GM19238 (cell line): ENCODE measurements at regions not wholly inside any gene's neighbourhood (a gene's known extent, or its start where the extent isn't known, plus 50 kb on each side); places are given as distances from the start of the nearest gene placed in this dataset.

ENCODE experiments used
- DNase-seq: peaks from one replicate; pipeline ENCODE4 v3.0.0; 2011; ENCODE audit warnings: low spot score; ENCODE audit not compliant: insufficient read length

DNA sequence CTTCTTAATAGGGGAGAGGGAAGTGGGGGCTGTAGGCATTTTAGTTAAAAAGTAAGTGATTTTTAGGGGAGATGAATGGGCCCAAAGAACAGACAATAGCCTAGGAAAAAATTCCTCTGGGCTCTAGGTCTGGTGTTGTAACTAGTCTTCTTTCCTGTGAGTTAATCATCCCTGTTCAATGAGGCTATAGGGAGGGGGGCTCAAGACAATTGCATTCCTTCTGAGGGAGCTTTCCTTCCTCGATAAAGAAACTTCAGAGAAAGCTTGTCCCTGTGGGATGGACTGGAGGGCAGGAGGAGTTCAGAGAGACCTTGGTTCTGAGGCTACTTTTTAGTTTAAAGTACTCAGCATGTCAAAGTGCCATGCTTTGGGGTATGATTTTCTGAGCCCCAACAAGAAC lies 127.2 kb downstream of the BBS10 start:
- DNase-seq, result no peak

DNA sequence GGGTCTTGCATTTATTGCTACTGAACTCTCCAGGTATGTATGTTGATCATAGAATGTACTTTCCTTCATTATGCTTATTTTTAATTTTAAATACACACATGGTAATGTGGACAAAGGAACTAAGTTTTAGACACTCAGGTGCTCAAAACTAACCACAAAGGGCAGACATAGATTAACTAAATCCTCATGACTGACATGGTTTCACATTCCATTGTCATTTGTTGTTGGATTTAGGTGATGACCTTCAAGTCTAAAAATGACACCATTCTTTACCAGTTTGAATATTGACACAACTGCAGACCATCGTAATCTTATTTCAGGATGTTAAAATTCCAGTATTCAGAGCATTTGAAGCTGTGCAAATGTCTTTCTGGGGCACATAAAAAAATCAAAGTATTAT lies 128.4 kb downstream of the BBS10 start:
- no peak for DNase-seq

DNA sequence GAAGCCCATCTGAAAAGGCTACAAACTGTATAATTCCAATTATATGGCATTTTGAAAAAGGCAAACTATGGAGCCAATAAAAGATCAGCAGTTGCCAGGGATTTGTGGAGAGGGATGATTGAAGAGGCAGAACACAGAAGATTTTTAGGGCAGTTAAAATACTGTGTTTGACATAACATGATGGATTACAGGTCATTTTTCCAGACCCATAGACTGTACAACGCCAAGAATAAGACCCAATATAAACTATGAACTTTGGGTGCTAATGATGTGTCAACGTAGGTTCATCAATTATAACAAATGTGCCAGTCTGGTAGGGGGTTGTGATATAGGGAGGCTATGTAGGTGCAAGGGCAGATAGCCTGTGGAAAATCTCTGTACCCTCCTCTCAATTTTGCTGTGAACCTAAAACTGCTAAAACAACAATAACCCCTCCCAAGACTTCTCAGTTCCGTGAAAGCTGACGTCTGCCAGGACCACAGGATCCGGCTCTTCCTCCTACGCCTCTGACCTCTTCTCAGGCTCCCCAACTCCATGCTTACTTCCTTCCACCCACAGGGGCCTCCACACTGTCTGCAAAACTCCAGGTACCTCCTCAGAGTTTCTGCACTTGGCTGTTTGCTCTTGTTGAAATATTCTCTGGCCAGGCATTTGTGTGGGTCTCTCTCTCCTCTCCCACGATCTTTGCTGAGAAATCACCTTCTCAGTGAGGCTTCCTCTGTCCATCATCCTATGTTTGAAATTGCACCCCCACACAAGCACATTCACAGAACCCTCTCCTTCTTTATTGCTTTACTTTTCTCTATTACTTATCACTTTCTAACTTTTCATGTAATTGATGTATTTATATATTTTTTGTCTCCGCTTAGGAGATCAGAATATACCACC lies 131.4 kb downstream of the BBS10 start:
- DNase-seq, result no peak

DNA sequence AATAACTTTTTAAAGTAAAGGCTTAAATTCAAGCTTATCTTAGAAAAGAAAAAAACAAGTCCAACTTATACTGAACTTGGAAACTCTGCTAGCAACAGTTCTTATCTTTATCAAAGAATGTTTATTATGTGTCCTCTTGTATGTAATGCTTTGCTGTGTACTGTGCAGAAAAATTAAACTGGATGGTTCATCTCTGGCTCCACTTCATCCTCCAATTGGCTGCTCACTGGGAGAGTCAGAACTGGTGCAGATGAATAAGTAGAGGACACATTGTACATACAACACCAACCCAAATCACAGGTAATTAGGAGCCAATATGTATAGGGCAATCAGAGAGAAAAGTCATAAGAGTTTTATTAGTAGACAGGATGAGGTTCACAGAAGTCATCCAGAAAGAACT lies 123.6 kb upstream of the NAP1L1 start:
- DNase-seq, result no peak

DNA sequence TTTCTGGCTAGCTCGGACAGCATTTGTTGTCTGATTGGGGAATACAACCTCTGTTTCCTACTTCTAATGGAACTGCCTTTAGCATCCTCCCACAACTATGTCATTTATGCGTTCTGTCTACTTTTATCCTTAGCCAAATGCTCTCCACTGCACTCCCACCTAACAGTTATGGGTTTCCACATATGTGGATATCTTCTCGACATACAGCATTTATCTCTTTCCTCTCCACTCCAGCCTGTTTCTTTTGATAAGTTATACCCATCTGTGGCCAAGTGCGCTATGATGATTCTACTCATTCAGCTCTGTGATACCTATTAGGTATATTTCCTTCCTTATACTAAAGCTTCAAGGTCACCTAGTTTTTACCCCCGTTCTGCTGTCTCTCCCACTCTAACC lies 122.2 kb upstream of the NAP1L1 start:
- DNase-seq, result no peak

DNA sequence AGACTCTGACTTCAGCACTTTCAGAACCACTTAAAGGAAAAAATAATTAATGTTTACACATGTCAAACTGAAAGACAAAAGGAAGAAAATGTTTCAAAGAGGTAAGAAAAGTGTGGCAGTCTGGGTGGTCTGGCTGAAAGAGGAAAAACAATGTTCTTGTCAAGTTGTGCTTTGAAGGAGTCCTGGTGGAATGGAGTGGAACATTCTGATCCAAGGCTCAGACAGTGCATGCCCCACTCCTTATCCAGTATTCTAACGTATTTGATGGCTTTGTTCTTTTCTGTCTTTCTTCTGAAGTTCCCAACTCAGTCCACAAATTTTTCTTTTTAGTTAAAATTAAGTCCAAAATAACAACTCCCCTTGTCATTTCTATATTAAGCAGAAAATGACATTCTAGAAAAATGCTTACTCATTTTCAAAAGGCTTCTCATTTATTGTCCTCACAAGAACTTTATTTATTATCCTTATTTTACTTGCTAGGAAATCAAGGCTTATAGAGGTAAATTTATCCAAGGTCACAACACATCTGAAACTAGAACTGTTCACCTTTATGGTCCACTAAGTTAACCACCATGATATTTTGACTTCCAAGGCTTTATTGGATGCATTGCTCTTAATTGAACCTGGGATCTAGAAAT lies 121.7 kb upstream of the NAP1L1 start:
- no peak for DNase-seq

DNA sequence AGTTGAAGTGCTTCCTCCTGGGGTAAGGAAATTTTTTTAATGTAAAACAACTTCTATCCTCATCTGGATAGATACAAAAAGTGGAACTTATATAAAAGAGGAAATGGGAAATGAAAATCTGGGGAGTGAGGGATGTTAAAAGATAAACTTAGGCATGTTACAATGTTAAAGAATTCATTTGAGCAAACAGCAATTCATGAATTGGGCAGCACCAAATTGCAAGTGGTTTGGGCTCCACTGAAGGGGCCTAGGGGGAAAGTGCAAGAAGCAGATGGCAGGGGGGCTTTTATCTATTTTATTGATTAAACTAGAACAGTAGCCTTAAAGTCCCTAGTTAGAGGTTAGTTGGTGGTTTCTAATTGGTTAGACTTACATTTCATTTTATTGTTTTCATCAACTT lies 118.1 kb upstream of the NAP1L1 start:
- DNase-seq, result no peak

DNA sequence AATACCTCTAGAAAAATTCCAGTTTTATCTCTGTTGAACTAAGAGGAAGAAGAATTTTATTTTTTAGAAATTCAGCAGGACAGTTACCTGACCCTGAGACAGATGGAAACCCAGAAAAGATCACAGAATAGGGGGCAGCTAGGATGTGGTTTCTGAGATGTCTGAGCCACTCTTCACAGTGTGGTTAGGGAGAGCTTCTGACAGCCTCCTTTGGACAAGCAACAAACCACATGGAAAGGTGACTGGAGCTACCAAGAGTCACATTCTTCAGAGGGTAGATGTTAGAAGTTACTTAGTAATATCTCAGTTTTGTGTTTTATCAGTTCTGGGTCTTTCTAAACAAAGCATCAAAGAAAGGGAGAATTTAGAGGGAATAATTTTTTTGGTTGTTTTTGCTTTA lies 117.3 kb upstream of the NAP1L1 start:
- no peak for DNase-seq

DNA sequence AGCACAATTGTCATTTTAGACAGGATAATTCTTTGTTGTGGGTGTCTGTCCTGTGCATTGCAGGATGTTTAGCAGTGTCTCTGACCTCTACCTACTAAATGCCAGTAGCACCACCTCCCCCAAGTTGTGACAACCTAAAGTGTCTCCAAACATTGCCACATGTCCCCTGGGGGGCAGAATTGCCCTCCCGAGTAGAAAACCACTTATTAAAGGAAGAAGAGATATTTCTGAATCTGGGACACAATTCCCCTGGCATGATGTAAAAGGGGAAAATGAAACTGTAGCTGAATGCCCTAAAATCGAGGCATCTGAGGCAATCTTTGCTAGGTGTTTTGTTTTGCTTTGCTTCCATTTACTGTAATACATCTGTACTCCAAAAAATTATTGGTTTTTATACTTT lies 116.8 kb upstream of the NAP1L1 start:
- DNase-seq, result no peak

DNA sequence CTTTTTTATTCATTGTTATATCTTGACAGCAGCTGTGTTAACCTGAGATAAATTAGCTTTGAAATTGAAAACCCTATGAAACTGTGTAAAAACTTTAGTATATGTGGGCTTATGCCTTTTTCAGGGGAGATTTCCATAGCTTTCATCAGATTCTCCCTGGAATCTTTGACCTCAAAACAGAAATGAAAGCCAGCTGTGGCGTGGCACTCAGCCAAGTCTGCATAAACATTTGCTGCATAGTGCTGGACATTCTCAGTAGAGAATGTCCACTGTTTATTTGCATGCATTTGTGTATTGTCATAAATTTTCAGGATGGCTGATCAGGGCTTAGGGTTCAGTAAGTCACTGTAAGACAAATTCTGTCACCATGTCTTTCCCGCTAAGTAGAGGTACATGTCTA lies 115.3 kb upstream of the NAP1L1 start:
- DNase-seq, result no peak

DNA sequence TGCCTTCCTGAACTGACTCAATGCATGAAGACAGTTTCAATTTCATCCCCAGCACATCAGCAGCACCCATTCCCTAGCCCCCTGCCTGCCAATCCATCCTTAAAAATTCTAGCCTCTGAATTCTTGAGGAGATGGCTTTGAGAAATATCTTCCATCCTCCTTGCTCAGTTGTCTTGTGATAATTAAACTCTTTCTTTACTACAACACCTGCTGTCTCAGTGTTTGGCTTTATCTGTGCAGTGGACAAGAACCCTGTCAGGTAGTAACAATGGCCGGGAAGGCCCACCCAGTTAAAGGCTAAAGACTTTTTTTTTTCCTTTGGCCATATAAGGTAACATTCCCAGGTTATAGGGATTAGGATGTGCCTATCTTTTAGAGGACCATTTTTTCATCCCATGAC lies 114.4 kb upstream of the NAP1L1 start:
- no peak for DNase-seq

DNA sequence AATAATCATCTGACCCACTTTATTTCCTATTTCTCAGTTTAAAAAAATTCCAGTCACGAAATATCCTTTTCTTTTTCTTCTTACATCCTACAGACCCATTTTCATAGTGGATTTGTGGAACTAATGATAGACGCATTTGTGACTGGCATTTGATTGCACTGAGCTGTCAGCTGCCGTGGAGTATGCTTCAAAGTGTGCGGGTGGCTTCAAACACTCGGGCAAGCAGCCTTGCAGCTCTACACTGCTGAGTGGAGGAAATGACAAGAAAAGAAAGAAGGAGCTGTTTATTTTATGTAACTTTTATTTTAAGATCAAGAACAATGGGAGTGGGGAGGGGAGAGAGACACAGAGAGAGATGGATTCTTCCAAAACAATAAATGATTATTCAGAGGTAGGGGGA lies 112.8 kb upstream of the NAP1L1 start:
- no peak for DNase-seq

DNA sequence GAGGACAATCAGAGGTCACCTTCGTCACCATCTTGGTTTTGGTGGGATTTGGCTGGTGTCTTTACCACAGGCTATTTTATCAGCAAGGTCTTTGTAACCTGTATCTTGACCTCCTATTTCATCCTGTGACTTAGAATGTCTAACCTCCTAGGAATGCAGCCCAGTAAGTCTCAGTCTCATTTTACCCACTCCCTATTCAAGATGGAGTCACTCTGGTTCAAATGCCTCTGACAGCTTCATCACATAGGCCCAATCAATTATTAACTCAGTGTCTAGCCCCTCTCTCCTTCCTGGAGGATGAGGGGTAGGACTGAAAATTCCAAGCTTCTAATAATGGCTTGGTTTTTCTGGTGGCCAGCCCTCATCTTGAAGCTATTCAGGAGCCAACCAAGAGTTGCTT lies 111.4 kb upstream of the NAP1L1 start:
- DNase-seq, result no peak

DNA sequence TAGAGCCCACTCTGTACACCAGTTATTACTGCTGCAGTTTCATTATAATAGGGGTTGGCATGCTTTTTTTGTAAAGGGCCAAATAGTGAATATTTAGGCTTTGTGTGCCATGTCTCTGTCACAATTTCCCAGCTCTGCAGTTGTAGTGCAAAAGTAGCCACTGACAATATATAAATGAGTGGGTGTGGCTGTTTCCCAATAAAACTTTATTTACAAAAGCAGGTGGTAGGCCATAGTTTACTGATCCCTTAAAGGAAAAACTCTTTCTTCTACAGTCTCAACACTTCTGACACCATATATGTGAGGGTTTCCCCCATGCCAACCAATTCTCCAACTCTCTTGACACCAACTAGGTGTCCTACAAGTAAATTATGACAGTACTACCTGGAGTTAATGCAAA lies 110.2 kb upstream of the NAP1L1 start:
- DNase-seq, result no peak

DNA sequence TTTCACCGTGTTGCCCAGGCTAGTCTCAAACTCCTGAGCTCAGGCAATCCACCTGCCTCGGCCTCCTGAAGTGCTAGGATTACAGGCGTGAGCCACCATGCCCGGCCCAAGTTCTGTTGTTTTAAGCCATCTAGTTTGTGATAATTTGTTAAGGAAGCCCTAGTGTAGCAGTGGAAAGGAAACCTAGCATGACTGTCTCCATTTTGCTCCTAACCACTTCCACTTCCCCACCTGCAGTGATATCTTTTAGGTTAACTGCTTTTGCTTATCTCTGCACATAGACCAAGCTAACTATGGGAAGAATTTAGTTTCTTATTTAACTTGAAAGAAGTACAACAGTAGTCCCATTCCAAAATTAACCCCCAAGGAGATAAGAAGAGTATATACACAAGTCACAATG lies 109.5 kb upstream of the NAP1L1 start:
- no peak for DNase-seq

DNA sequence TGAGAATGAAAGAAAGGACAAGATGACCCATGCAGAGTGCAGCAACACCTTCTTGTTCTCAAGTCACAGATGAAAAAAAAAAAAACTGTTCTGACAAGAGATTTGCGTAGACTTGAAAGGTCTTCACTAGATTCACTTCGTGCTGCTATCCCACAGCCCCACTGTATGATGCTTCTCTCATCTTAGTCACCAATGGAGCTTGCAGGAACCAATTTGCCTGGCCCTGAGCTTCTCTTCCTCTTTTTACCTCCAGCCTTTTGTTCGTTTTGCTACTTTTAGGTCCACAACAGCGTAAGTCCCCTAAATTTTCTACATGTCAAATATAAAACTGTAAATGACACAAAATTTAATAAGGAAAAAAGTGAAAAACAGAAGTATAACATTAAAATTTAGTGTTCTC lies 107.9 kb upstream of the NAP1L1 start:
- DNase-seq, result no peak

DNA sequence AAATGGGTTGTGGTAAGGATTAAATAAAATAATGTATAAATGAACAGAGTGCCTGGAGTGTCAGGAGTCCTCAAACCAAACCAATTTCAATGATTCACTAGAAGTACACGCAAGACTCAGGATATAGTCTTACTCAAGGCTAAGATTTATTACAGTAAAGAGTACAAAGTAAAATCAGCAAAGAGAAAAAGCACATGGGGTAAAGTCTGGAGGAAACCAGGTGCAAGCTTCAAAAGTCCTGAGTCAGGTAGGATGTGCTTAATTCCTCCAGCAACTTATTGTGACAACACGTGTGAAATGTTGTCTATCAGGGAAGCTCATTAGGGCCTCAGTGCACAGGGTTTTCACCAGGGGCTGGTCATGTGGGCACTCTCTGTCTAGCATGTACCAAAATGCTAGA lies 105.8 kb upstream of the NAP1L1 start:
- no peak for DNase-seq

DNA sequence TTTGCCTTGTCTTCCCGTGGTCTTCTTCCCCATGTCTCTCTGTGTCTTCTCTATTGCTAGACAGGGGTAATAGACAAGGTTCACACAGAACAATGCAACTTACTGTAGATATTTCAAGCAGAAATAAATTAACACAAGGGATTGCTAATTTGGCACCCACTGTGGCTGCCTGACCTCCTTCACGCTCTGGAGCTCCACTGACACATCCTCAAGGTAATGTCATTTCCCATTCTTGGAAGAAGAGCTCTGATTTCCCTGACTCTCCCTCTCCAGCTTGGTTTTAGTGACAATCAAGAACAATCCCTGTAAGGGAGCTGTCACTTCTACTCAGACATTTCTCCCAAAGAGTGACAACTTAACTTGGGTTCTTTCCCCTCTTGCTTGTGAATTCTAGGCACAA lies 105.4 kb upstream of the NAP1L1 start:
- DNase-seq, result no peak

DNA sequence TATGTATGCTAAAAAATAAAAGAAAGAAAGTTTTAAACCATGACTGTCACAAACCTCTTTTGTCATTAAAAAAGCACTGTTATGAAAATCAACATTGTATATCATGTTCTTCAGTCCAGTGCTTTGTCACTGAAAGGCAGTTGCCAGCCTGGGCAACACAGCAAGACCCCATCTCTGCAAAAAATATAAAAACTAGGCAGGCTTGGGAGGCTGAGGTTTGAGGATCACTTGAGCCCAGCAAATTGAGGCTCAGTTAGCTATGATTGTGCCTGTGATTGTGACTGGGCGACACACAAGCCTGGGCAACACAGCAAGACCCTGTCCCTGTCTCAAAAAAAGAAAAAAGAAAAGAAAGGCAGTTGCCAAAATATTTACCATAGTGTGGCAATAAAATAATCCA lies 102.7 kb upstream of the NAP1L1 start:
- DNase-seq, result no peak

DNA sequence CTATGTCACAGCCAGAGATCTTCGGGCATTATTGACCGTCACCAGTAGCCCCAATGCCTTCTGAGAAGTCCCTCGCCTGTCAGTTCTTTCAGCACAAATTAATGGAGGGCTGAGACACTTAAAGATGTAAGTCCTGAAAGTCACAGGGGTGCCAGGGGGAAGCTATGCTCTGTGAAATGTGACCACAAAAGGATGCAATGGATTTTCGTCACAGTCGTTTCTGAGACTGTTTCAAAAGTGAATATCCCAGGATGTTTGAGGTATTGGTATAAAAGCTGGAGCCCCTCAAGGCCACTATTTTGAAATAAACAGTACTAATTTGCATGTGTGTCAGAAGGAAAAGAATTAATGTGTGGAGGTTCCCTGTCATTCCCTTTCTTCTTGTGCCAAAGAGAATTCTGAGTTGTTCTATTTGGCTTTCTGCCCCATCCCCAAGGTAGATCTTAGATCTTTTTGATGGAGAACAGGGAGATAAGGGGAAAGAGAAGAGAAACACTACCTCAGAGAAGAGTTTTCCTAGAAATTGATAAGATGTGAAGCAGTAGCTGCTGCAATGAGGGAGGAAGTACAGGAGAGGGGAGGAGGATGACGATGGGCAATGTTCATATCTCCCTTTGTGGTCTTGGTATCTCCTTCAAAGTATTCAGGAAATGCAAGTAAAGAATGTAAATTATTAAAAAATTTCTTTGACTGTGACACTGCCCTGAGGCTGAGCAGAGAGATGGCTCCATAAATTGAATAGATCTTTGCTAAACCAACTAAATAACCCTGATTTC lies 101.8 kb upstream of the NAP1L1 start:
- DNase-seq, result no peak

DNA sequence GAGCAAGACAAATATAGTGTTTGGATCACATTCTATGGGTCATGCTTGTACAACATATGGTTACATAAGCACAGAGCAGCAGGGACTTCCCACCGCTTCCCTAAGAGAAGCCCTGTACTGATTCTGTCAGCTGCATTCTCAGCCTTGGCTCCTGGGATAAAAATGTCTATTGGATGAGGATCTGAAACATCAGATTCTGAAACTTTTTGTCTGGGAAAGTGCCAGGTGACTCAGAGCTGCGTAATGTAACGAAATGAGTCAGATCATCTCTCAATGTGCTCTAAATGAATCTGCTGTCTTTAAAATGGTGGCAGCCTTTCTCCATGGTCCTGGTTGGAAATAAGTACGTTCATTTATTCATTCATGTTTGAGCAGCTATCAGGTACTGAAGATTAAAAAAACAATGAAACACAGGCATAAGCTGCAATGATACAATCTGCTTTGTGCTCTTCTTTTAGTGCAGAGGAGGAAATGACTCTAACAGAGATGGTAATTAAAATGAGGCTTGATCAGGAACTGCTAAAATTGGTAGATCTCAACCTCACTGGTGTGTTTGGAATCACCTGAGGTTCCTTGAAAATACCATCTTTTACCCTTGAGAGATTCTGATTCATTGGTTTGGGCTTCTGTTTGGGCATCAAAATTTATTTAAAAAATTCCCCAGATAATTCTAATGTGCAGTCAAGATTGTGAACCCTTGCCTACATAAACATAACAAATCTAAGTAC lies 99.1 kb upstream of the NAP1L1 start:
- no peak for DNase-seq
